HEK293 (cell line): ENCODE measurements at regions not wholly inside any gene's neighbourhood (a gene's known extent, or its start where the extent isn't known, plus 50 kb on each side); places are given as distances from the start of the nearest gene placed in this dataset.

Experiments used
- CTCF ChIA-PET: fragments of 350-600 bp; formaldehyde crosslinking; extraction: SDS; loops from one replicate; lab custom pipeline; 2021; ENCODE audit warnings: antibody characterized with exemption; lab: Yijun Ruan, JAX
- POLR2A ChIA-PET: fragments of 300-600 bp; formaldehyde crosslinking; extraction: SDS; loops from one replicate; lab custom pipeline; 2020; ENCODE audit warnings: antibody characterized with exemption, inconsistent platforms; lab: Yijun Ruan, JAX
- H3K27ac ChIP-seq: fragments of 200-500 bp; sonication (Bioruptor generic); 2 replicates; pipeline ENCODE4 v1.5.1; 2014; ENCODE audit warnings: low read depth, low read length, control low read depth, inconsistent platforms; ENCODE audit errors: extremely low read depth
- H3K36me3 ChIP-seq, 2 experiments: fragments of 200-500 bp in 1 of 2; sonication (Bioruptor generic) in 1 of 2; 1 replicate in 1 of 2; 2 replicates in 1 of 2; pipeline ENCODE4 v1.5.1; 2014 to 2017; ENCODE audit warnings: inconsistent platforms in 2 of 2, low read length in 2 of 2; ENCODE audit not compliant: control insufficient read depth in 2 of 2, insufficient read depth in 1 of 2
- H3K4me1 ChIP-seq: fragments of 200-500 bp; sonication (Bioruptor generic); 2 replicates; pipeline ENCODE4 v1.5.1; 2014; ENCODE audit warnings: mild to moderate bottlenecking, low read length, inconsistent platforms; ENCODE audit not compliant: control insufficient read depth, insufficient read depth
- H3K4me3 ChIP-seq: 2 replicates; pipeline ENCODE4 v1.5.1; 2011; ENCODE audit warnings: low read depth, mild to moderate bottlenecking, control low read depth, low read length, moderate library complexity
- H3K9me3 ChIP-seq: fragments of 200-500 bp; sonication (Bioruptor generic); 2 replicates; pipeline ENCODE4 v1.5.1; 2014; ENCODE audit warnings: low read depth, low read length, inconsistent platforms; ENCODE audit not compliant: control insufficient read depth, insufficient read depth
- BCL11A ChIP-seq: fragments of 450-650 bp; formaldehyde crosslinking; IDR thresholded peaks from 2 replicates; pipeline ENCODE4 v1.5.1; 2016; ENCODE audit warnings: low read depth, missing biosample characterization, missing genetic modification characterization
- BCL11B ChIP-seq: fragments of 450-650 bp; formaldehyde crosslinking; IDR thresholded peaks from 2 replicates; pipeline ENCODE4 v1.5.1; 2016; ENCODE audit warnings: low read depth, missing biosample characterization, missing genetic modification characterization
- ELK4 ChIP-seq: IDR thresholded peaks from 2 replicates; pipeline ENCODE4 v1.6.1; 2011; ENCODE audit warnings: mild to moderate bottlenecking, low read depth, low read length, borderline replicate concordance
- FEZF1 ChIP-seq: fragments of 450-650 bp; formaldehyde crosslinking; IDR thresholded peaks from 2 replicates; pipeline ENCODE4 v1.5.1; 2016; ENCODE audit warnings: missing biosample characterization, missing genetic modification characterization
- HOXA7 ChIP-seq: sonication (generic); formaldehyde crosslinking; IDR thresholded peaks from 2 replicates; pipeline ENCODE4 v1.8.1; 2022; ENCODE audit warnings: missing genetic modification reagents, borderline replicate concordance
- SCRT1 ChIP-seq: fragments of 450-650 bp; formaldehyde crosslinking; IDR thresholded peaks from 2 replicates; pipeline ENCODE4 v1.5.1; 2016; ENCODE audit warnings: missing biosample characterization, missing genetic modification characterization, borderline replicate concordance
- ZBTB10 ChIP-seq: fragments of 450-650 bp; formaldehyde crosslinking; IDR thresholded peaks from 2 replicates; pipeline ENCODE4 v1.5.1; 2016; ENCODE audit warnings: missing biosample characterization, missing genetic modification characterization
- ZBTB7A ChIP-seq: fragments of 450-650 bp; formaldehyde crosslinking; IDR thresholded peaks from 2 replicates; pipeline ENCODE4 v1.5.1; 2016; ENCODE audit warnings: low read depth, missing biosample characterization, missing genetic modification characterization
- ZNF140 ChIP-seq: fragments of 450-650 bp; formaldehyde crosslinking; IDR thresholded peaks from 2 replicates; pipeline ENCODE4 v1.5.1; 2016; ENCODE audit warnings: missing biosample characterization, missing genetic modification characterization
- ZNF146 ChIP-seq: fragments of 450-650 bp; formaldehyde crosslinking; IDR thresholded peaks from 2 replicates; pipeline ENCODE4 v1.5.1; 2016; ENCODE audit warnings: missing biosample characterization, missing genetic modification characterization
- ZNF174 ChIP-seq: fragments of 450-650 bp; formaldehyde crosslinking; IDR thresholded peaks from 2 replicates; pipeline ENCODE4 v1.5.0; 2017; ENCODE audit warnings: missing biosample characterization, mild to moderate bottlenecking, missing genetic modification characterization
- ZNF19 ChIP-seq: fragments of 450-650 bp; formaldehyde crosslinking; IDR thresholded peaks from 2 replicates; pipeline ENCODE4; 2016; ENCODE audit warnings: missing biosample characterization, missing genetic modification characterization, low read depth
- ZNF354C ChIP-seq: fragments of 450-650 bp; formaldehyde crosslinking; IDR thresholded peaks from 2 replicates; pipeline ENCODE4 v1.5.1; 2016; ENCODE audit warnings: missing biosample characterization, missing genetic modification characterization, low read depth, borderline replicate concordance
- ZNF398 ChIP-seq: fragments of 450-650 bp; formaldehyde crosslinking; IDR thresholded peaks from 2 replicates; pipeline ENCODE4 v1.5.1; 2017; ENCODE audit warnings: missing biosample characterization, missing genetic modification characterization
- ZNF433 ChIP-seq: fragments of 450-650 bp; formaldehyde crosslinking; IDR thresholded peaks from 2 replicates; pipeline ENCODE4 v1.5.1; 2016; ENCODE audit warnings: missing biosample characterization, missing genetic modification characterization, low read depth
- ZNF558 ChIP-seq: fragments of 450-650 bp; formaldehyde crosslinking; IDR thresholded peaks from 2 replicates; pipeline ENCODE4 v1.5.1; 2016; ENCODE audit warnings: missing biosample characterization, missing genetic modification characterization
- ZNF701 ChIP-seq: fragments of 450-650 bp; formaldehyde crosslinking; IDR thresholded peaks from 2 replicates; pipeline ENCODE4 v1.5.1; 2016; ENCODE audit warnings: missing biosample characterization, missing genetic modification characterization
- ZNF76 ChIP-seq: fragments of 450-650 bp; formaldehyde crosslinking; IDR thresholded peaks from 2 replicates; pipeline ENCODE4; 2016; ENCODE audit warnings: low read depth, missing biosample characterization, missing genetic modification characterization, borderline replicate concordance
- ZSCAN23 ChIP-seq: fragments of 450-650 bp; formaldehyde crosslinking; IDR thresholded peaks from 2 replicates; pipeline ENCODE4 v1.5.1; 2016; ENCODE audit warnings: missing biosample characterization, missing genetic modification characterization
- TF ChIP-seq, protein P1 (sequence below): fragments of 450-650 bp; formaldehyde crosslinking; conservative IDR thresholded peaks from 2 replicates; pipeline ENCODE4 v1.5.1; 2016; ENCODE audit warnings: low read depth, missing biosample characterization, missing genetic modification characterization
- TF ChIP-seq, protein P2 (sequence below): fragments of 450-650 bp; formaldehyde crosslinking; IDR thresholded peaks from 2 replicates; pipeline ENCODE4 v1.5.1; 2016; ENCODE audit warnings: missing biosample characterization, missing genetic modification characterization, borderline replicate concordance

DNA sequence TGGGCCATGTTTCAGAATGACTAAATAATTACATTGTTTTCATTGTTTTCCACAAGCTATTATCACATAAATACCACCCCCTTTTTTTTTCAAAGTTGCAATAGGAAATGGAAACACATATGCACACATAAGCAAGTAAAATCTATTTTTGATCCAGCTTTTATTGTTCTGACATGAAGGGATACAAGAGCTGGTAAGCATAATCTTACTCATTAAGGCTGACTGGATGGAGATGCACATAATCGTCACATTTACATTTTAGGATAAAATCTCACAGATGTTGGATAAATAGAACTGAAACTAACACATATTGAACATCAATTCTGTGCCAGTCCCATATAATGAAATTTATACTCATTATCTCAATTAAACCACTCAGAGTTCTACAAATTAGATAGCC, 84.5 kb upstream of the CHRM2 start:
- TF ChIP-seq HOXA7 (CRISPR knock-in tag) = no peak
- no peak for TF ChIP-seq ELK4
- no peak overlapping the region for H3K4me3 ChIP-seq
- no peak overlapping the region for H3K27ac ChIP-seq
- ChIA-PET CTCF (interaction anchor here (0.6 kb wide), 1 partner anchor 460 kb away, joined by 4 read pairs; no protein-coding TSS in a partner anchor), POLR2A (no interaction called here)
- H3K4me1 ChIP-seq = no peaks in the 10 kb centered on the region
- H3K9me3 ChIP-seq = no peaks in the 10 kb centered on the region
- no peaks in the 10 kb centered on the region for H3K36me3 ChIP-seq

- CTCF ChIA-PET = no interaction called here
- no peak for TF ChIP-seq ZNF398 (tag by site-specific recombination)
- TF ChIP-seq ZNF354C (tag by site-specific recombination) = no peak
- TF ChIP-seq ZNF701 (tag by site-specific recombination) = no peak
- no peak for TF ChIP-seq ZNF19 (tag by site-specific recombination)
- no peak for TF ChIP-seq BCL11B (tag by site-specific recombination)
- no peak for TF ChIP-seq ZNF140 (tag by site-specific recombination)
- TF ChIP-seq ZNF146 (tag by site-specific recombination) = no peak
- no peak for TF ChIP-seq SCRT1 (tag by site-specific recombination)
- TF ChIP-seq, protein P1, sequence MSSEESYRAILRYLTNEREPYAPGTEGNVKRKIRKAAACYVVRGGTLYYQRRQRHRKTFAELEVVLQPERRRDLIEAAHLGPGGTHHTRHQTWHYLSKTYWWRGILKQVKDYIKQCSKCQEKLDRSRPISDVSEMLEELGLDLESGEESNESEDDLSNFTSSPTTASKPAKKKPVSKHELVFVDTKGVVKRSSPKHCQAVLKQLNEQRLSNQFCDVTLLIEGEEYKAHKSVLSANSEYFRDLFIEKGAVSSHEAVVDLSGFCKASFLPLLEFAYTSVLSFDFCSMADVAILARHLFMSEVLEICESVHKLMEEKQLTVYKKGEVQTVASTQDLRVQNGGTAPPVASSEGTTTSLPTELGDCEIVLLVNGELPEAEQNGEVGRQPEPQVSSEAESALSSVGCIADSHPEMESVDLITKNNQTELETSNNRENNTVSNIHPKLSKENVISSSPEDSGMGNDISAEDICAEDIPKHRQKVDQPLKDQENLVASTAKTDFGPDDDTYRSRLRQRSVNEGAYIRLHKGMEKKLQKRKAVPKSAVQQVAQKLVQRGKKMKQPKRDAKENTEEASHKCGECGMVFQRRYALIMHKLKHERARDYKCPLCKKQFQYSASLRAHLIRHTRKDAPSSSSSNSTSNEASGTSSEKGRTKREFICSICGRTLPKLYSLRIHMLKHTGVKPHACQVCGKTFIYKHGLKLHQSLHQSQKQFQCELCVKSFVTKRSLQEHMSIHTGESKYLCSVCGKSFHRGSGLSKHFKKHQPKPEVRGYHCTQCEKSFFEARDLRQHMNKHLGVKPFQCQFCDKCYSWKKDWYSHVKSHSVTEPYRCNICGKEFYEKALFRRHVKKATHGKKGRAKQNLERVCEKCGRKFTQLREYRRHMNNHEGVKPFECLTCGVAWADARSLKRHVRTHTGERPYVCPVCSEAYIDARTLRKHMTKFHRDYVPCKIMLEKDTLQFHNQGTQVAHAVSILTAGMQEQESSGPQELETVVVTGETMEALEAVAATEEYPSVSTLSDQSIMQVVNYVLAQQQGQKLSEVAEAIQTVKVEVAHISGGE = no peak
- no peak for TF ChIP-seq ZNF558 (tag by site-specific recombination)
- TF ChIP-seq BCL11A (tag by site-specific recombination) = no peak
- no peak for TF ChIP-seq ZNF174
- no peak for TF ChIP-seq FEZF1 (tag by site-specific recombination)
- TF ChIP-seq ZSCAN23 (tag by site-specific recombination) = no peak
- TF ChIP-seq ZNF433 (tag by site-specific recombination) = no peak
- TF ChIP-seq ZBTB7A (tag by site-specific recombination) = no peak
- TF ChIP-seq ZBTB10 (tag by site-specific recombination) = no peak
- TF ChIP-seq, protein P2, sequence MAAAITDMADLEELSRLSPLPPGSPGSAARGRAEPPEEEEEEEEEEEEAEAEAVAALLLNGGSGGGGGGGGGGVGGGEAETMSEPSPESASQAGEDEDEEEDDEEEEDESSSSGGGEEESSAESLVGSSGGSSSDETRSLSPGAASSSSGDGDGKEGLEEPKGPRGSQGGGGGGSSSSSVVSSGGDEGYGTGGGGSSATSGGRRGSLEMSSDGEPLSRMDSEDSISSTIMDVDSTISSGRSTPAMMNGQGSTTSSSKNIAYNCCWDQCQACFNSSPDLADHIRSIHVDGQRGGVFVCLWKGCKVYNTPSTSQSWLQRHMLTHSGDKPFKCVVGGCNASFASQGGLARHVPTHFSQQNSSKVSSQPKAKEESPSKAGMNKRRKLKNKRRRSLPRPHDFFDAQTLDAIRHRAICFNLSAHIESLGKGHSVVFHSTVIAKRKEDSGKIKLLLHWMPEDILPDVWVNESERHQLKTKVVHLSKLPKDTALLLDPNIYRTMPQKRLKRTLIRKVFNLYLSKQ (tag by site-specific recombination) = no peak
- no peak for TF ChIP-seq ZNF76 (tag by site-specific recombination)
- Histone ChIP-seq H3K36me3 (no peaks in the 10 kb centered on the region), H3K9me3 (no peaks in the 10 kb centered on the region), H3K4me1 (no peaks in the 10 kb centered on the region), H3K4me3 (no peak overlapping the region), H3K27ac (no peak overlapping the region)
- POLR2A ChIA-PET = no interaction called here
These were observed 126.5 kb upstream of the CHRM2 start for GRCh38 chr7:136741941-136742340.
